ENCODE measurements at regions not wholly inside any gene's neighbourhood (a gene's known extent, or its start where the extent isn't known, plus 50 kb on each side); places are given as distances from the start of the nearest gene placed in this dataset.
"Not testable (repeated sequence)": the region's sequence is repeated elsewhere in the genome, so short reads cannot be mapped to it uniquely, and the experiment has no call there.

GRCh38 chr6:44042989-44043478, 84.2 kb downstream of the MRPL14 start:
- H3K4me3 Mint-ChIP-seq: no peak overlapping the region
- no peaks in the 10 kb centered on the region for H3K9me3 Mint-ChIP-seq
- no peaks in the 10 kb centered on the region for H3K4me1 Mint-ChIP-seq
- no peaks in the 10 kb centered on the region for H3K36me3 Mint-ChIP-seq
- H3K27me3 Mint-ChIP-seq: no peaks in the 10 kb centered on the region
- H3K27ac Mint-ChIP-seq: no peak overlapping the region

DNA sequence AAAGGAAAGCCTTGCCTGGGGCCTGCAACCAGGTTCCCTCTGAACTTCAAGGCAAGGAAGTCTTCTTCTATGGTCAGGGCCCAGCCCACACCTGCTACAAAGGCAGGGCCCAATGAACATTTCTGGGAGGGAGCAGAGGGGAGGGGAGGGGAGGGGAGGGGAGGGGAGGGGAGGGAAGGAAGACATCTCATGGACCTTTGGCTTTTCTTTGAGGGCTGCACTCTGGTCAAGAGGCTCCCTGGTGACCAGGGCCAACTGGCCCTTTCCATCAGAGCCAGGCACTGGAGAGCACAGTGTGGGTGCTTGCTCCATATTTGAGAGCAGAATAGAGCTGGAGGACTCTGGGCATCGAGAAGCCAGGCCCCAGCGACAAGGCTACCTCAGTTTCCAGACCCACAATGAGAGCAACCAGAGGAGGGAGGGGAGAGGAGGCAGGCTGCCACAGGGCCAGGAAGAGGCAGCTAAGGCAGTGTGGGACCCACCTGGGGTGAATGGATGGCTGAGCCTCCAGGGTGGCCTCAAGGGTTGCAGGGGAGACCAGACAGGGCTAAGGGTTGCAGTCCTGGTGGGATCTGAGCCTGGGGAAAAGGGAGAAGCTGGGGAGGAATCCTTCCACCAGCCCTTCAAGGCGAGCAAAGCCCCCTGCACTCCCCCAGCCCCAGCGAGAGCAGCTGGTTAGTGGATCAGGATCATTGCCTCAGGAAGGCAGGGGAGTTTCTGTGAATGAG, 84.8 kb downstream of the MRPL14 start:
- H3K36me3 Mint-ChIP-seq: no peaks in the 10 kb centered on the region
- H3K4me1 Mint-ChIP-seq: no peaks in the 10 kb centered on the region
- H3K27ac Mint-ChIP-seq: no peak overlapping the region
- no peak overlapping the region for H3K4me3 Mint-ChIP-seq
- no peaks in the 10 kb centered on the region for H3K9me3 Mint-ChIP-seq
- no peaks in the 10 kb centered on the region for H3K27me3 Mint-ChIP-seq

GRCh38 chr6:44041461-44042260, 85.6 kb downstream of the MRPL14 start:
- Mint-ChIP-seq H3K4me3 (no peak overlapping the region), H3K36me3 (no peaks in the 10 kb centered on the region), H3K27me3 (no peaks in the 10 kb centered on the region), H3K27ac (no peak overlapping the region), H3K4me1 (no peaks in the 10 kb centered on the region), H3K9me3 (no peaks in the 10 kb centered on the region)

GRCh38 chr6:44040786-44041185, 86.5 kb downstream of the MRPL14 start:
- no peaks in the 10 kb centered on the region for H3K27me3 Mint-ChIP-seq
- H3K9me3 Mint-ChIP-seq: no peaks in the 10 kb centered on the region
- H3K36me3 Mint-ChIP-seq: no peaks in the 10 kb centered on the region
- no peak overlapping the region for H3K27ac Mint-ChIP-seq
- H3K4me1 Mint-ChIP-seq: no peaks in the 10 kb centered on the region
- no peak overlapping the region for H3K4me3 Mint-ChIP-seq

- H3K27me3 Mint-ChIP-seq: no peaks in the 10 kb centered on the region
- H3K9me3 Mint-ChIP-seq: no peaks in the 10 kb centered on the region
- no peaks in the 10 kb centered on the region for H3K4me1 Mint-ChIP-seq
- H3K36me3 Mint-ChIP-seq: no peaks in the 10 kb centered on the region
- H3K4me3 Mint-ChIP-seq: no peak overlapping the region
- no peak overlapping the region for H3K27ac Mint-ChIP-seq
Measured at GRCh38 chr6:44039839-44040350, 87.4 kb downstream of the MRPL14 start.

DNA sequence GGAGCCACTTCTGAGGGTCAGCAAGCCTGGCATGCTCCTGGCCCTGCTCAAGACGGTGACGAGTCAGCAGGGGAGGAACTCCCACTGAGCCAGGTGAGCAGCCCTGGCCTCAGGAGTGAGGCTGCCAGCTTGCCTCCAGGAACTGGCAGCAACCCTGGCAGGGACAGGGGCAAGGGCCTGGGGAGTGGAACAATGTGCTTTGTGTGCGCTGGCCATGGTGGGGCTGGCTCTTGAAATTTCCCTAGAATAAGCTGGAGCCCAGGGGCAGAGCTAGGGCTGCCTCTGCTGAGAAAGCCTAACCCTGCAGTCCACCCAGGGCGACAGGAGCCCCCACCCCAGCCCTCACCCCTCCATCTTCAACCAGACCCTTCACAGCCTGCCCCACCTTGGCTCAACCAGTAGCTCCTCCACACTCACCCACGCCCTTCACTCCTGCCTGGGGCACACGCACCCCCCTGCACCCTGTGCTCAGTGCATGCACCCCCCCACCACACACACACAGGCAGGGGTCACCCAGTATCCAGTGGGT, 88.0 kb downstream of the MRPL14 start:
- no peaks in the 10 kb centered on the region for H3K4me1 Mint-ChIP-seq

GRCh38 chr6:44038543-44039065, 88.6 kb downstream of the MRPL14 start:
- H3K27me3 Mint-ChIP-seq: no peaks in the 10 kb centered on the region
- no peak overlapping the region for H3K4me3 Mint-ChIP-seq
- H3K36me3 Mint-ChIP-seq: no peaks in the 10 kb centered on the region
- H3K9me3 Mint-ChIP-seq: no peaks in the 10 kb centered on the region
- no peaks in the 10 kb centered on the region for H3K4me1 Mint-ChIP-seq
- H3K27ac Mint-ChIP-seq: no peak overlapping the region

More for the DNA sequence above, 88.0 kb downstream of the MRPL14 start:
- no peak overlapping the region for H3K27ac Mint-ChIP-seq
- no peaks in the 10 kb centered on the region for H3K36me3 Mint-ChIP-seq
- no peaks in the 10 kb centered on the region for H3K27me3 Mint-ChIP-seq
- H3K9me3 Mint-ChIP-seq: no peaks in the 10 kb centered on the region
- no peak overlapping the region for H3K4me3 Mint-ChIP-seq

- no peak overlapping the region for H3K4me3 Mint-ChIP-seq
- H3K27ac Mint-ChIP-seq: no peak overlapping the region
- H3K4me1 Mint-ChIP-seq: no peaks in the 10 kb centered on the region
- H3K27me3 Mint-ChIP-seq: no peaks in the 10 kb centered on the region
- H3K36me3 Mint-ChIP-seq: no peaks in the 10 kb centered on the region
- no peaks in the 10 kb centered on the region for H3K9me3 Mint-ChIP-seq
Measured at GRCh38 chr6:44037847-44038542, 89.3 kb downstream of the MRPL14 start.

DNA sequence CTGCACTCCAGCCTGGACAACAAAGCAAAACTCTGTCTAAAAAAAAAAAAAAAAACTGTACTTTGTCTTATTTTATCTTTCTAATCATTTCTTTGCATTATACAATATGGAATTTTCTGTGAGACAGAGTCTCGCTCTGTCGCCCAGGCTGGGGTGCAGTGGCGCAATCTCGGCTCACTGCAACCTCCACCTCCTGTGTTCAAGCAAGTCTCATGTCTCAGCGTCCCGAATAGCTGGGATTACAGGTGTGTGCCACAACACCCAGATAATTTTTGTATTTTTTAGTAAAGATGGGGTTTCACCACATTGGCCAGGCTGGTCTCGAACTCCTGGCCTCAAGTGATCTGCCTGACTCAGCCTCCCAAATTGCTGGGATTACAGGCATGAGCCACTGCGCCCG, 90.0 kb downstream of the MRPL14 start:
- not testable (repeated sequence) for H3K27me3 Mint-ChIP-seq, H3K27ac Mint-ChIP-seq, H3K4me1 Mint-ChIP-seq, H3K36me3 Mint-ChIP-seq, H3K9me3 Mint-ChIP-seq, H3K4me3 Mint-ChIP-seq

DNA sequence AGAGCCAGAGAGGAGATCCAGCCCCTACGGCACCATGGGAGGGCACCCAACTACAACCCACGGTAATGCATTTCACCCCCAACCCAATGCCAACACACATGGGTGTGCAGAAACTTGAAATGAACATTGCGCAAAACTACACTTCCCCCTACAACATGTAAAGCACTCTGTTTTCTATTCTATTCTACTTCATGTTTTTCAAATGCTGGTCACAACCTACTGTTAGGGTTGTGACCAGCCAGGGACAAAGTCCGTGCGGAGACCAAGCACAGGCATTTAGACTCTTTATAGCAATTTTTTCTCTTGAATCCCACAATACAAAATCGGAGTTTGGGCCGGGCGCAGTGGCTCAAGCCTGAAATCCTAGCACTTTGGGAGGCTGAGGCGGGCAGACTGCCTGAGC, 90.6 kb downstream of the MRPL14 start:
- H3K27me3 Mint-ChIP-seq: no peaks in the 10 kb centered on the region
- H3K9me3 Mint-ChIP-seq: no peaks in the 10 kb centered on the region
- no peaks in the 10 kb centered on the region for H3K36me3 Mint-ChIP-seq
- H3K4me1 Mint-ChIP-seq: no peaks in the 10 kb centered on the region
- H3K27ac Mint-ChIP-seq: no peak overlapping the region
- no peak overlapping the region for H3K4me3 Mint-ChIP-seq

DNA sequence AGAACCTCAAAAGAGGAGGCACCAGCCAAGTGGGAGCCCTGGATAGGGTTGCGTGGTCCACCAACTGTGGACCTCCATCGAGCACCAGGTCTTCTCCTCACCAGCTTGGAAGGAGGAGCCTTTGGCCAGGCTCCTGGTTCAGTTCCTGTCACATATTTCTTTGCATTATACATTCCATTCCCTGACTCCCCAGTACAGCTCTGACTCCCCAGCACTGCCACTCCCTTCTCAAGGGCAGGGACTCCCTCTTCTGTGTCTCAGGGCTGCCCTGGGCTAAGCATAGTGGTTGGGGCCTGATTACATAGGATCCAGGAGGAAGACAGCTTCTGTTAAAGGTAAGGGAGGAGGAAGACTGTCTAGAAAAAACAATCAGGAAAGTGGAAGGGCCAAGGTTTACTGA, 91.1 kb downstream of the MRPL14 start:
- Mint-ChIP-seq H3K36me3 (no peaks in the 10 kb centered on the region), H3K27ac (no peak overlapping the region), H3K4me3 (no peak overlapping the region), H3K27me3 (no peaks in the 10 kb centered on the region), H3K9me3 (no peaks in the 10 kb centered on the region), H3K4me1 (no peaks in the 10 kb centered on the region)

- H3K4me1 Mint-ChIP-seq: no peaks in the 10 kb centered on the region
- no peaks in the 10 kb centered on the region for H3K27me3 Mint-ChIP-seq
- H3K27ac Mint-ChIP-seq: no peak overlapping the region
- no peaks in the 10 kb centered on the region for H3K9me3 Mint-ChIP-seq
- no peaks in the 10 kb centered on the region for H3K36me3 Mint-ChIP-seq
- H3K4me3 Mint-ChIP-seq: no peak overlapping the region
Measured at GRCh38 chr6:44035621-44036020, 91.6 kb downstream of the MRPL14 start.

DNA sequence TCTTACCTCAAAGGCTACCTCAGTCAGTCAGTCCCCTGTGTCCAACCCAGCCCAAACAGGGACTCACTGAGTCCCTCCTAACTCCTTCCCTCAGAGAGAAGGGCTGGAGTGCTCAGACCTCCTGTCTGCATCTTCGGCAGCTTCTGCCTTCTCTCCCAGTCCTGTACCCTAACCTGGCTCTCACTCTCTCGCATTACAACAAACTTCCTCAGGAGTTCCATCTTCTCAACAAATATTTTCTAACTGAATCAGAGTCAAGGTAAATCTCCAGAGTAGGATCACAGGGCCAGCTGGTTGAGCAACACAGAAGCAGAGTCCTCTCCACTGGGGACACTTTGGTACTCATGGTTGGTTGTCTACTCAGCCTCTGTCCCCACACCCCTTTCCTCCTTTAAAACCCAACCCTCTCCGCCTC, 92.3 kb downstream of the MRPL14 start:
- Mint-ChIP-seq H3K4me1 (no peaks in the 10 kb centered on the region), H3K36me3 (no peaks in the 10 kb centered on the region), H3K27me3 (no peaks in the 10 kb centered on the region), H3K9me3 (no peaks in the 10 kb centered on the region), H3K4me3 (no peak overlapping the region), H3K27ac (no peak overlapping the region)

GRCh38 chr6:44034391-44034861, 92.8 kb downstream of the MRPL14 start:
- H3K4me1 Mint-ChIP-seq: no peaks in the 10 kb centered on the region
- no peaks in the 10 kb centered on the region for H3K36me3 Mint-ChIP-seq
- H3K9me3 Mint-ChIP-seq: no peaks in the 10 kb centered on the region
- H3K4me3 Mint-ChIP-seq: no peak overlapping the region
- no peaks in the 10 kb centered on the region for H3K27me3 Mint-ChIP-seq
- no peak overlapping the region for H3K27ac Mint-ChIP-seq

DNA sequence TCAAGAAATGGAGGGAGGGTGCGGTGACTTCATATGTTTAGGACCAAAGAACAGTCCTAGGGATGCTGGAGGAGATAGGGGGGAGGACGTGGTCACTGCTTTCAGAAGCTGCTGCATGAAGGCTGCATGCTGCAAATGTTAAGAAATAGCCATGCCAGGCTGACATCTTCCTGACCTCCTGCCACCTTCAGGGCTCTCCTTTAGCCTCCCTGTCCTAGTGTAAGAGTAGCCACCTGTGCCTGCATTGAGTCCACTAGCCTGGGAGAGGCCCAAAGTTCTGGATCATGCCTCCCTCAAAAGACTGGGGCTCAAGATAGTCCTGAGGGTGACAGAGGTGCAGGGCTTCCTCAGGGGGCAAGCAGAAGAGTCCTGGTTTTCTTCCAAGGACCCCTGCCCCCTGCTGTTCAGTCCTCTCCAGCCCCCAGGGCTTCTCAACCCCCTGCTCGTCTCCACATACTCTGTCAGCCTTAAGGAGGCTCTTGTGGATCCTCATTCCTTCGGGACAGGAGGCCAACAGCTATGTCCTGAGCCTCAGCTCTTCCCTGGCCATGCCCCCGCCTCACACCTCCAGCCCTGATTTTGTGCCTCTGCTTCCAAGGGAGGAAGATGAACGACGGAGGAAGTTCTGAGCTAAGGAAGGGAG, 96.3 kb downstream of the MRPL14 start:
- no peaks in the 10 kb centered on the region for H3K4me1 Mint-ChIP-seq
- no peak overlapping the region for H3K4me3 Mint-ChIP-seq
- H3K9me3 Mint-ChIP-seq: no peaks in the 10 kb centered on the region
- no peaks in the 10 kb centered on the region for H3K27me3 Mint-ChIP-seq
- H3K27ac Mint-ChIP-seq: no peak overlapping the region
- H3K36me3 Mint-ChIP-seq: no peaks in the 10 kb centered on the region

All from activated naive CD4-positive, alpha-beta T cell treated with anti-CD3 and anti-CD28 coated beads, Interleukin-2, amount 50 U/mL, for 24 hours (primary cell).